ENCODE measurements at regions not wholly inside any gene's neighbourhood (a gene's known extent, or its start where the extent isn't known, plus 50 kb on each side); places are given as distances from the start of the nearest gene placed in this dataset.

DNA sequence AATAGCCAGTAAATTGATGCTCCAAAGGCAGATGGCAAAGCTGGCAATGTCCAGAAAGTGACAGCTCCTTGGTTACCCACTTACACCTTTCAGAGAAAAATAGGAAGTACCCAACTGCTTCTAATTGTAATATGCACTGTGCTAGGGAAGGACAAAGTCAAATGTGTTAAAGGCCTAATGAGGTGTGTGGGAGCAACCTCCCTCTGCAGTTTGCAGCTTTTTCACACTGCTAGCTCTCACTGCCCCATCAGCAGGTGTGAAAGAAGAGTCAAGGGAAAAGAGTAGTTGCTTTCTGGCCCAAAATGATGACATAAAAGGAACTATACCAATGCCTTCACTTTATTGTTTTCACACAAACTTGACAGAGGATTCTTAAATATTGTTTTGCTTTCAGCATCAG, 284.1 kb upstream of the SETBP1 start:
- no peak for TF ChIP-seq CTCF (IDR thresholded peaks at IDR 0.05; ENCODE audit: control extremely low read depth, extremely low read depth)
- DNase-seq (no peak), ATAC-seq (ENCODE audit: insufficient read depth, low FRiP score) (no peak)
- H3K9ac ChIP-seq (ENCODE audit: insufficient read depth in 1 of 2, low read length in 2 of 2): no peak overlapping the region
- no peak overlapping the region for H3K4me3 ChIP-seq
- no peaks in the 10 kb centered on the region for H3K36me3 ChIP-seq (ENCODE audit: control insufficient read depth in 4 of 4, insufficient read depth in 4 of 4, low read length in 4 of 4)
- no peaks in the 10 kb centered on the region for H3K27me3 ChIP-seq (ENCODE audit: control insufficient read depth in 3 of 3, insufficient read depth in 3 of 3, low read length in 2 of 3)
- no peak overlapping the region for H3K27ac ChIP-seq (ENCODE audit: low read depth in 1 of 2, low read length in 1 of 2)
- H3K4me1 ChIP-seq (ENCODE audit: control insufficient read depth in 5 of 5, insufficient read depth in 5 of 5, low read length in 5 of 5): no peaks in the 10 kb centered on the region
- H3K9me3 ChIP-seq (ENCODE audit: control insufficient read depth in 4 of 4, insufficient read depth in 3 of 4, low read length in 3 of 4): no peaks in the 10 kb centered on the region

- H3K27me3 ChIP-seq (ENCODE audit: control insufficient read depth in 3 of 3, insufficient read depth in 3 of 3, low read length in 2 of 3): no peaks in the 10 kb centered on the region
- ATAC-seq (ENCODE audit: insufficient read depth, low FRiP score): no peak
- peaks cover 0 to 10% (median 0%) of the 10 kb centered on the region in 5 donors for H3K4me1 ChIP-seq (ENCODE audit: control insufficient read depth in 5 of 5, insufficient read depth in 5 of 5, low read length in 5 of 5)
- TF ChIP-seq CTCF (IDR thresholded peaks at IDR 0.05; ENCODE audit: control extremely low read depth, extremely low read depth): no peak
- no peak for DNase-seq
- no peak overlapping the region for H3K27ac ChIP-seq (ENCODE audit: low read depth in 1 of 2, low read length in 1 of 2)
- no peak overlapping the region for H3K4me3 ChIP-seq
- H3K9me3 ChIP-seq (ENCODE audit: control insufficient read depth in 4 of 4, insufficient read depth in 3 of 4, low read length in 3 of 4): no peaks in the 10 kb centered on the region
- no peak overlapping the region for H3K9ac ChIP-seq (ENCODE audit: insufficient read depth in 1 of 2, low read length in 2 of 2)
- H3K36me3 ChIP-seq (ENCODE audit: control insufficient read depth in 4 of 4, insufficient read depth in 4 of 4, low read length in 4 of 4): no peaks in the 10 kb centered on the region
These were observed 271.6 kb upstream of the SETBP1 start for GRCh38 chr18:44409071-44409470.

- Histone ChIP-seq H3K27ac (ENCODE audit: low read depth in 1 of 2, low read length in 1 of 2) (no peak overlapping the region), H3K4me1 (ENCODE audit: control insufficient read depth in 5 of 5, insufficient read depth in 5 of 5, low read length in 5 of 5) (peaks cover 0 to 10% (median 0%) of the 10 kb centered on the region in 5 donors), H3K36me3 (ENCODE audit: control insufficient read depth in 4 of 4, insufficient read depth in 4 of 4, low read length in 4 of 4) (no peaks in the 10 kb centered on the region), H3K4me3 (no peak overlapping the region), H3K9ac (ENCODE audit: insufficient read depth in 1 of 2, low read length in 2 of 2) (no peak overlapping the region), H3K27me3 (ENCODE audit: control insufficient read depth in 3 of 3, insufficient read depth in 3 of 3, low read length in 2 of 3) (no peaks in the 10 kb centered on the region), H3K9me3 (ENCODE audit: control insufficient read depth in 4 of 4, insufficient read depth in 3 of 4, low read length in 3 of 4) (no peaks in the 10 kb centered on the region)
- no peak for DNase-seq
- WGBS, 2 donors: 81 to 88% methylated on average over 1 of the region's 1 CpG
- TF ChIP-seq CTCF (IDR thresholded peaks at IDR 0.05; ENCODE audit: control extremely low read depth, extremely low read depth): no peak
- no peak for ATAC-seq (ENCODE audit: insufficient read depth, low FRiP score)
These were observed 271.2 kb upstream of the SETBP1 start for GRCh38 chr18:44409515-44409914.

DNA sequence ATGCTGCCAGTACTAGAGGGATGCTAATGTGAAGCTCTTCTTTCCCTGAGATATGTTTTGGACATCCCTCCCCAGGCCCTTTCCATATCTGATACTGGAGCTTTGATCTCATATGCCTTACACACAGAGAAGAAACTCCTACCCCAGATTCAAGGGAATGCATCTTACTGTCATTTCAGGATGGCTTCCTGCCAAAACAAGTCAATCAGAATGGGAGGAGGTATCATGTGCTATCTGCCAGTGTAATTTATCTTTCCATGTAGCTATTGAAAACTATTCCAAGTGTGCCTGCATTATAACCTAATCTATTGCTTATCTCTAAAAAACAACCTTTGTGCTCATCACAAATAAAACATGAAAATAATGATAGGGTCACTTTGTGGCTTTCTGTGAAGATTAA, 269.9 kb upstream of the SETBP1 start:
- DNase-seq: no peak
- Histone ChIP-seq H3K9ac (ENCODE audit: insufficient read depth in 1 of 2, low read length in 2 of 2) (no peak overlapping the region), H3K27me3 (ENCODE audit: control insufficient read depth in 3 of 3, insufficient read depth in 3 of 3, low read length in 2 of 3) (no peaks in the 10 kb centered on the region), H3K36me3 (ENCODE audit: control insufficient read depth in 4 of 4, insufficient read depth in 4 of 4, low read length in 4 of 4) (no peaks in the 10 kb centered on the region), H3K27ac (ENCODE audit: low read depth in 1 of 2, low read length in 1 of 2) (no peak overlapping the region), H3K4me3 (no peak overlapping the region), H3K9me3 (ENCODE audit: control insufficient read depth in 4 of 4, insufficient read depth in 3 of 4, low read length in 3 of 4) (no peaks in the 10 kb centered on the region), H3K4me1 (ENCODE audit: control insufficient read depth in 5 of 5, insufficient read depth in 5 of 5, low read length in 5 of 5) (peaks cover 0 to 10% (median 0%) of the 10 kb centered on the region in 5 donors)
- TF ChIP-seq CTCF (IDR thresholded peaks at IDR 0.05; ENCODE audit: control extremely low read depth, extremely low read depth): no peak
- no peak for ATAC-seq (ENCODE audit: insufficient read depth, low FRiP score)

Measured in lung (tissue), 11 donors.